HG03439 (cell line): ENCODE measurements at regions not wholly inside any gene's neighbourhood (a gene's known extent, or its start where the extent isn't known, plus 50 kb on each side); places are given as distances from the start of the nearest gene placed in this dataset.

ENCODE experiments used
- ATAC-seq: cut with Tn5 transposase; IDR thresholded peaks from one replicate; pipeline ENCODE4 v1.9.1; 2021; ENCODE audit warnings: mild to moderate bottlenecking, moderate library complexity; ENCODE audit not compliant: unreplicated experiment

- peak; percentile 48 for ATAC-seq
Observed at GRCh38 chr6:164507206-164507940, 802.0 kb downstream of the C6orf118 start.

GRCh38 chr6:164505425-164505824 lies 804.0 kb downstream of the C6orf118 start:
- ATAC-seq: no peak

- no peak for ATAC-seq
Observed at GRCh38 chr6:164502833-164503232, 806.6 kb downstream of the C6orf118 start.

- no peak for ATAC-seq
Observed at GRCh38 chr6:164495882-164496495, 813.4 kb downstream of the C6orf118 start.

- ATAC-seq: no peak
Observed at GRCh38 chr6:164478426-164478825, 831.0 kb downstream of the C6orf118 start.

- no peak for ATAC-seq
Observed at GRCh38 chr6:164477790-164478189, 831.6 kb downstream of the C6orf118 start.

GRCh38 chr6:164477101-164477500 lies 832.3 kb downstream of the C6orf118 start:
- no peak for ATAC-seq

- ATAC-seq: no peak
Observed at GRCh38 chr6:164469276-164469949, 840.0 kb downstream of the C6orf118 start.

GRCh38 chr6:164455835-164456234 lies 853.6 kb downstream of the C6orf118 start:
- no peak for ATAC-seq

- ATAC-seq: no peak
Observed at GRCh38 chr6:164453835-164454234, 855.6 kb downstream of the C6orf118 start.

- ATAC-seq: no peak
Observed at GRCh38 chr6:164442572-164442971, 866.8 kb downstream of the C6orf118 start.

- no peak for ATAC-seq
Observed at GRCh38 chr6:164439331-164439730, 870.1 kb downstream of the C6orf118 start.

- ATAC-seq: no peak
Observed at GRCh38 chr6:164436976-164437375, 872.4 kb downstream of the C6orf118 start.

GRCh38 chr6:164427728-164428402 lies 881.5 kb downstream of the C6orf118 start:
- ATAC-seq: no peak

- ATAC-seq: no peak
Observed at GRCh38 chr6:164424489-164424888, 884.9 kb downstream of the C6orf118 start.

GRCh38 chr6:164419099-164419498 lies 890.3 kb downstream of the C6orf118 start:
- ATAC-seq: no peak

GRCh38 chr6:164418262-164418588 lies 891.2 kb downstream of the C6orf118 start:
- no peak for ATAC-seq

- no peak for ATAC-seq
Observed at GRCh38 chr6:164417537-164418261, 891.7 kb downstream of the C6orf118 start.

GRCh38 chr6:164415832-164416563 lies 893.4 kb downstream of the C6orf118 start:
- no peak for ATAC-seq

GRCh38 chr6:164414695-164415094 lies 894.7 kb downstream of the C6orf118 start:
- ATAC-seq: no peak
